GM12874 (cell line): ENCODE measurements at regions not wholly inside any gene's neighbourhood (a gene's known extent, or its start where the extent isn't known, plus 50 kb on each side); places are given as distances from the start of the nearest gene placed in this dataset.

Experiments
- TF ChIP-seq, protein P1 (sequence below): IDR thresholded peaks from 2 replicates; pipeline ENCODE4 v1.5.1; 2011; ENCODE audit warnings: low read depth, mild to moderate bottlenecking, control low read depth, low read length, moderate library complexity; ENCODE audit not compliant: insufficient read depth

DNA sequence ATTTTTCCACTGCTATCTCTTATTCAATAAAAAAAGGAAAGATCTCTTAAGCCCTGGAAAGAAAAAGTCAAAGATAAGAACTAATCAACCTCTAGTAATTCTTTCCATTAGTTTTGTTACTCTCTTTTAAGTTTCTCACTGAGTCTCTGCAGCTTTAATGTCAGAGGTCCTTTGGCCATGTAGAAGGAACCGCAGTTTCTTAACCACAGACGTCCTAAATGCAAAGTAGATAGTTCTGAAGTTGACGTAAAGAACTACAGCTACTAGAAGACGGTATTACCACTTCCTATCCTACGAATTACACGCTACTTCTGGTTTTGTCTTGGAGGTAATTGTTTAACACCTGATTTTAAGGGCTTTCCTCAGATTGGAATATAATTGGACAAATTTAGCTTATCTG is 325.9 kb downstream of the ANKRD50 start:
- TF ChIP-seq, protein P1, sequence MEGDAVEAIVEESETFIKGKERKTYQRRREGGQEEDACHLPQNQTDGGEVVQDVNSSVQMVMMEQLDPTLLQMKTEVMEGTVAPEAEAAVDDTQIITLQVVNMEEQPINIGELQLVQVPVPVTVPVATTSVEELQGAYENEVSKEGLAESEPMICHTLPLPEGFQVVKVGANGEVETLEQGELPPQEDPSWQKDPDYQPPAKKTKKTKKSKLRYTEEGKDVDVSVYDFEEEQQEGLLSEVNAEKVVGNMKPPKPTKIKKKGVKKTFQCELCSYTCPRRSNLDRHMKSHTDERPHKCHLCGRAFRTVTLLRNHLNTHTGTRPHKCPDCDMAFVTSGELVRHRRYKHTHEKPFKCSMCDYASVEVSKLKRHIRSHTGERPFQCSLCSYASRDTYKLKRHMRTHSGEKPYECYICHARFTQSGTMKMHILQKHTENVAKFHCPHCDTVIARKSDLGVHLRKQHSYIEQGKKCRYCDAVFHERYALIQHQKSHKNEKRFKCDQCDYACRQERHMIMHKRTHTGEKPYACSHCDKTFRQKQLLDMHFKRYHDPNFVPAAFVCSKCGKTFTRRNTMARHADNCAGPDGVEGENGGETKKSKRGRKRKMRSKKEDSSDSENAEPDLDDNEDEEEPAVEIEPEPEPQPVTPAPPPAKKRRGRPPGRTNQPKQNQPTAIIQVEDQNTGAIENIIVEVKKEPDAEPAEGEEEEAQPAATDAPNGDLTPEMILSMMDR: no peak

DNA sequence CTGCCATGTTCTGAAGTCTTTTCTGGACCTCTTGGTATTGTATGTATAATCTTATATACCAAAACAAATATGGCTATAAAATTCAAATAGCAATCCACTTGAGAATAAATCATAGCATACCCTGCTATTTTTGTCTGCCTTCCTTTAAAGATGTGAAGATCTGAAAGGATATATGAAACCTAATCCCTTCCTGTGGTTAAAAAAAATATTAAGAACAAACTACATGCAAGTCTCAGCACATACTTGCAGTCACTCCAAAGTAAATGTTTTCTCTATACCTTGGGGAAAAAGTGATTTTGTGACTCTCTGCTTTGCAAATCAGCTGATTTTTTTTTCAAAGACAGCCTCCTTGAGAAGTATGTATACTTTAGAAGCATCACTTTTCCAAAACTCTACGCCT is 322.9 kb downstream of the ANKRD50 start:
- TF ChIP-seq, protein P1: no peak

DNA sequence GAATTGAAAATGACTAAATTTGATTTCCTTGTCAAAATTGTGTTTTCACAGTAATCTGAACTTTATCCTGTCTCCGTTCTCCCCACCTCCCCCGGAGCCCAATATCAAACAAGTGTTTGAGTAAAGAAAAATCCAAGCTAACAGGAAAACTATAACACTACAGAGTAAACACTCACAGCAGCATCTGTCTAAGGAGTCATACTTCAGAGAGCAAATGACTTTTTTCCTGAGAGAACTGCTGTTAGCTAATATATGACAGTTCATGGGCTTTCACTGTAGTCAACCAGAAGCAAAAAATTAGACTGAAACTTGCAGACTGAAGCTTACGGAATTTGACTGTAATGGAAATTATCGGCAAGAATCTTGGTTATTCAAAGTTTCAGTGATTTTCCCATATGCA is 321.7 kb downstream of the ANKRD50 start:
- TF ChIP-seq, protein P1: no peak

DNA sequence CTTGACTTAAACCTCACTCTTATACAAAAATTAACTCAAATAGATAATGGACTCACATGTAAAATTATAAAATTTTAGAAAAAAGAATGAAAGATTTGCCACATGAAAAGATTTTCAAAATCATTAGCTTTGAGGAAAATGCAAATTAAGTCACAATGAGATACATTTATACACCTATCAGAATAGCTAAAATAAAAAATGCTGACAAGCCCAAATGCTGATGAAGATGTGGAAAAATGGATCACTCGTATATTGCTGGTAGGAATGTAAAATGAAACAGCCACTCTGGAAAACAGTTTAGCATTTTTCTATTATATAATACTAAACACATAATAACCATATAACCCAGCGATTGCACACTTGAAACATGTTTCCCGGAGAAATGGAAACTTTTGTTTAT is 316.2 kb downstream of the ANKRD50 start:
- TF ChIP-seq, protein P1: no peak

DNA sequence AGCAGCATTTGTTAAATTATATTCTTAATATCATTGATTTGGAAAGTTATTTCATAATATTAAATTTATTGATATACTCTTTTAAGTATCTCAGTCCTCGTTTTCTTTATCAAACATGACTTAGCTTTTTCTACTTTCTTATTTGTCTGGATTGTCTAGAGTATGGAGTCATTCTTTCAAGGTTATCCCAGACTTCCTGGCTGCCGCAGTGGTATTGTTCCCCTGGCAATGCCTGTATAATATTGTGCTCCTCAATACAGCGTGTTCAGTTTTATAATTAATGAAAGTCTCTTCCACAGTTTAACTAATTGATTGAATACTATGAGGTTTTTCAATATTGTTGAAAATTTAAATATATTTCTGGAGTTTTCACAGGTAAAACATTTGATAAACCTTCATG is 310.9 kb downstream of the ANKRD50 start:
- TF ChIP-seq, protein P1: no peak

DNA sequence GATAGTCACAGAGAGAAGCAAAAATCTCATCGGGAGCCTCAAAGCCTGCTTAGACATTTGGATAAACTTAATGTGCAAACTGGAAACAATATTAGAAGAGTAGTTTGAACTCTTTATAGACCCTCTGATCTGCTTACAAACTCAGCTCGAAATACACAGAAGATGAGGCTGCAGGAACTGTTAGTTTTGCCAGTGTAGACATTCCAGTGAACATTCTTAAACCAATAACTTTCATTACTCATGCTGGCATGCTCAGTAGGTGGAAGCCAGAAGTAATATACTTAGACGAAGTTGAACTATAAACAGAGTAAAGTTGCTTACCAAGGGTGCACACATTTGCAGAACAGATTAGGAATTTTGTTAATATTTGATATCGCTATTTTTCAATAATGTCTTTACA is 303.5 kb downstream of the ANKRD50 start:
- TF ChIP-seq, protein P1: no peak

DNA sequence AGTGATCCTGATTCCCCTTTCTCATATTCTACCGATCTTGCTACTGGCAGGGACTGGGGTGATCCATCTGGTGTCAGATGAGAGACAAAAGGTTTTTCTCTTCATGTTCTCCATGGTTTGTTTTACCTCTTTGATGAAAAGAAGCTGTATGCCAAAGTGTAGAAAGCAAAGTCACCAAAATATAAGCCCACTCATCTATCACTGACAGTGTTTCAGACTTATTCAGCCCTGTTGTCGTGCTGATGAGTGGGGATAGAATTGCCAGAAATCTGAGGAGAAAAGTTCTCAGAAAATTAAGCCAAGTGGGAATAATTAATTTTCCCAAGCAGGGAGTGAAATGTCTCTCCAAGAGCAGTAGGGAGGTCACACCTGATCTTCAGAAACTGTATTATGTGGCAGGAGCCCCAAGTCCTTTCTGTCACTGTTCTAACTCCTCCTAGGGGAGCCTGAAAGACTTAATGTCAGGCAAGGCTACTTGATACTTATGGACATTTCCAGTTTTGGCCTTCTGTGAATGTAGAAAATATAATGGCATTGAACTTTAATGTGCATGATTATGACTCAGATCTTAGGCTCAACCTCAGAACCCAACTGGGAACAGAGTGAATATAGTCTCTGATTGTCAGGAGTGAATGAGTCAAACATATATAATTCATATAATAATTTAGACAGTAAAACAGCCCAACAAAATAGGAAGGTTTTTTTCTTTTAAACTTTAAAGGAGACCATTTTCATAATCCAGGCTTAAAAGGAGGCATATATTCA is 298.1 kb downstream of the ANKRD50 start:
- TF ChIP-seq, protein P1: no peak
